Neural cell (in vitro differentiated cells): ENCODE measurements at regions not wholly inside any gene's neighbourhood (a gene's known extent, or its start where the extent isn't known, plus 50 kb on each side); places are given as distances from the start of the nearest gene placed in this dataset.

Experiments
- H2AFZ ChIP-seq: fragments of 200-600, 300-800 bp; sonication (generic), shearing (Covaris generic); 2 replicates; pipeline ENCODE4 v1.6.0; 2014; ENCODE audit warnings: low read depth, mild to moderate bottlenecking, antibody characterized with exemption, low read length, moderate library complexity
- H3F3A ChIP-seq: fragments of 200-600 bp; shearing (Covaris generic); 2 replicates; pipeline ENCODE4 v1.6.1; 2016; ENCODE audit warnings: mild to moderate bottlenecking, moderate library complexity, mixed read lengths, antibody characterized with exemption, low read length; ENCODE audit not compliant: insufficient read depth, poor library complexity, severe bottlenecking
- H3K27ac ChIP-seq: fragments of 200-600, 300-800 bp; sonication (generic), shearing (Covaris generic); 2 replicates; pipeline ENCODE4 v1.5.1; 2014; ENCODE audit warnings: mild to moderate bottlenecking, low read length, moderate library complexity
- H3K27me3 ChIP-seq: fragments of 300-800, 200-600 bp; sonication (generic), shearing (Covaris generic); 2 replicates; pipeline ENCODE4 v1.6.0; 2014; ENCODE audit warnings: mild to moderate bottlenecking, low read depth, low read length, moderate library complexity; ENCODE audit not compliant: insufficient read depth
- H3K36me3 ChIP-seq: fragments of 300-800, 200-600 bp; sonication (generic), shearing (Covaris generic); 2 replicates; pipeline ENCODE4 v1.5.1; 2014; ENCODE audit warnings: mild to moderate bottlenecking, antibody characterized with exemption, low read length, moderate library complexity; ENCODE audit not compliant: insufficient read depth
- H3K4me2 ChIP-seq: fragments of 300-800, 200-600 bp; sonication (generic), shearing (Covaris generic); 2 replicates; pipeline ENCODE4 v1.6.0; 2014; ENCODE audit warnings: mild to moderate bottlenecking, low read length
- H3K4me3 ChIP-seq: fragments of 300-800, 200-600 bp; sonication (generic), shearing (Covaris generic); 2 replicates; pipeline ENCODE4 v1.5.1; 2014; ENCODE audit warnings: mild to moderate bottlenecking, low read length, moderate library complexity
- H3K79me2 ChIP-seq: fragments of 200-600 bp; shearing (Covaris generic); replicated peaks from 2 replicates; pipeline ENCODE4 v1.6.0; 2014; ENCODE audit warnings: mild to moderate bottlenecking, low read length, moderate library complexity; ENCODE audit not compliant: insufficient read depth
- H3K9ac ChIP-seq: fragments of 300-800, 200-600 bp; sonication (generic), shearing (Covaris generic); 2 replicates; pipeline ENCODE4 v1.6.1; 2016; ENCODE audit warnings: mild to moderate bottlenecking, low read length, mixed read lengths
- H3K9me2 ChIP-seq: fragments of 200-600 bp; shearing (Covaris generic); 2 replicates; pipeline ENCODE4 v1.6.1; 2016; ENCODE audit warnings: mild to moderate bottlenecking, low read length, mixed read lengths; ENCODE audit not compliant: insufficient read depth
- H3K9me3 ChIP-seq: fragments of 200-600, 300-800 bp; sonication (generic), shearing (Covaris generic); 2 replicates; pipeline ENCODE4 v1.6.1; 2016; ENCODE audit warnings: mild to moderate bottlenecking, mixed run types, low read length, moderate library complexity, mixed read lengths
- H4K20me1 ChIP-seq: fragments of 200-600 bp; shearing (Covaris generic); 2 replicates; pipeline ENCODE4 v1.6.1; 2016; ENCODE audit warnings: mild to moderate bottlenecking, mixed run types; ENCODE audit not compliant: insufficient read depth
- CTCF ChIP-seq: fragments of 450-650 bp; IDR thresholded peaks from 2 replicates; pipeline ENCODE4 v1.5.1; 2014; ENCODE audit warnings: antibody characterized with exemption, mild to moderate bottlenecking, moderate library complexity; ENCODE audit not compliant: poor library complexity, severe bottlenecking
- EP300 ChIP-seq: fragments of 450-650 bp; conservative IDR thresholded peaks from 2 replicates; pipeline ENCODE4 v1.6.1; 2014; ENCODE audit warnings: antibody characterized with exemption, mild to moderate bottlenecking, moderate library complexity; ENCODE audit not compliant: poor library complexity, severe bottlenecking
- EZH2 ChIP-seq: fragments of 200-600, 300-800 bp; shearing (Covaris generic), sonication (generic); IDR thresholded peaks from 2 replicates; pipeline ENCODE4 v1.6.1; 2014; ENCODE audit warnings: antibody characterized with exemption, low read length, borderline replicate concordance, mild to moderate bottlenecking; ENCODE audit not compliant: insufficient read depth, poor library complexity, severe bottlenecking
- MXI1 ChIP-seq: fragments of 450-650 bp; conservative IDR thresholded peaks from 2 replicates; pipeline ENCODE4 v1.6.1; 2014; ENCODE audit warnings: antibody characterized with exemption, mild to moderate bottlenecking; ENCODE audit not compliant: poor library complexity, severe bottlenecking
- POLR2AphosphoS5 ChIP-seq: IDR thresholded peaks from 2 replicates; pipeline ENCODE4 v1.6.1; 2012
- REST ChIP-seq: IDR thresholded peaks from 2 replicates; pipeline ENCODE4 v1.6.1; 2012; ENCODE audit warnings: borderline replicate concordance
- SMC3 ChIP-seq: fragments of 450-650 bp; conservative IDR thresholded peaks from 2 replicates; pipeline ENCODE4 v1.6.1; 2014; ENCODE audit warnings: antibody characterized with exemption, mild to moderate bottlenecking, moderate library complexity; ENCODE audit not compliant: poor library complexity
- TAF1 ChIP-seq: IDR thresholded peaks from 2 replicates; pipeline ENCODE4 v1.6.1; 2012; ENCODE audit warnings: low read depth

- no peak overlapping the region for H3K4me2 ChIP-seq
- peaks cover under 1% of the 10 kb centered on the region for H3K79me2 ChIP-seq
- no peaks in the 10 kb centered on the region for H3F3A ChIP-seq
- H3K27me3 ChIP-seq, result no peaks in the 10 kb centered on the region
- no peak for TF ChIP-seq CTCF
- no peak for TF ChIP-seq POLR2AphosphoS5
- no peak for TF ChIP-seq TAF1
- H3K9ac ChIP-seq, result no peak overlapping the region
- no peak overlapping the region for H3K4me3 ChIP-seq
- H4K20me1 ChIP-seq, result no peaks in the 10 kb centered on the region
- H2AFZ ChIP-seq, result no peak overlapping the region
- no peaks in the 10 kb centered on the region for H3K9me3 ChIP-seq
- H3K36me3 ChIP-seq, result no peaks in the 10 kb centered on the region
- no peak overlapping the region for H3K27ac ChIP-seq
- H3K9me2 ChIP-seq, result no peaks in the 10 kb centered on the region
Observed at GRCh38 chr6:144578385-144579350, 293.5 kb downstream of the UTRN start.

- H4K20me1 ChIP-seq, result no peaks in the 10 kb centered on the region
- no peaks in the 10 kb centered on the region for H3K36me3 ChIP-seq
- no peak overlapping the region for H2AFZ ChIP-seq
- H3K27ac ChIP-seq, result no peak overlapping the region
- peaks cover 14% of the 10 kb centered on the region for H3K79me2 ChIP-seq
- no peaks in the 10 kb centered on the region for H3K9me2 ChIP-seq
- H3K4me2 ChIP-seq, result no peak overlapping the region
- TF ChIP-seq EP300 (no peak), EZH2 (no peak), MXI1 (no peak), SMC3 (no peak), CTCF (no peak), POLR2AphosphoS5 (no peak), TAF1 (no peak), REST (no peak)
- no peaks in the 10 kb centered on the region for H3F3A ChIP-seq
- H3K27me3 ChIP-seq, result no peaks in the 10 kb centered on the region
- no peaks in the 10 kb centered on the region for H3K9me3 ChIP-seq
- no peak overlapping the region for H3K9ac ChIP-seq
- no peak overlapping the region for H3K4me3 ChIP-seq
Observed at GRCh38 chr6:144580039-144580438, 294.9 kb downstream of the UTRN start.
